ENCODE measurements at regions not wholly inside any gene's neighbourhood (a gene's known extent, or its start where the extent isn't known, plus 50 kb on each side); places are given as distances from the start of the nearest gene placed in this dataset.
"Not testable (repeated sequence)": the region's sequence is repeated elsewhere in the genome, so short reads cannot be mapped to it uniquely, and the experiment has no call there.

DNA sequence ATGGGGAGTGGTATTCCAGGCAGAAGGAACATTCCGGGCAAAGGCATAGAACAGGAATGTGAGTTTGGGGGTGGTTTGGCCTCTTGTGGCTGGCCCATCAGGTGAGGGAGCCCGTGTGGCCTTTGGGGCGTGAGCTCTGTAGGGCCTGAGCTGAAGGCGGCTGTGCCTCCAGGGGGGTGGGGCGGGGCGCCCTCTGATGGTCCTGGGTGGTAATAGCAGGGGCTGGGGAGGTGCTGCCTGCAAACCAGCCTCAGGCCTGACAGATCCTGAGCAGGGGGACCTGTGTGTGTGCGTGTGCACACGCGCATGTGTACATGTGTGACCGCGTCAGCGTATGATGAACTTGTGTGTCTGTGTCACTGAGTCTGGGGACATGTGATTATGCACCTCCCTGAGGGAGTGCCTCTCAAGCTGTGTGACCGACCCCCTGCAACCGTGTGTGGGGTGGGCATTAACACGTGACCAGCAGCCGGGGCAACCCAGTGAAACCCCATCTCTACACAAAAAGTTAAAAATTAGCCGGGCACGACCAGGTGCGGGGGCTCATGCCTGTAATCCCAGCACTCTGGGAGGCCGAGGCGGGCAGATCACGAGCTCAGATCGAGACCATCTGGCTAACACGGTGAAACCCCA, 177.1 kb downstream of the TBC1D2B start:
- DNase-seq (ENCODE audit: low read depth) = peak; percentile 20
- H3K9ac ChIP-seq (ENCODE audit: low read length); H3K36me3 ChIP-seq (ENCODE audit: control insufficient read depth, insufficient read depth, low read length, severe bottlenecking); H3K4me3 ChIP-seq (ENCODE audit: low read length); H3K9me3 ChIP-seq (ENCODE audit: control insufficient read depth, low read length); H3K27me3 ChIP-seq (replicated peaks; ENCODE audit: control insufficient read depth, insufficient read depth, low read length); H3K4me1 ChIP-seq (ENCODE audit: control insufficient read depth, insufficient read depth, low read length): not testable (repeated sequence)

DNA sequence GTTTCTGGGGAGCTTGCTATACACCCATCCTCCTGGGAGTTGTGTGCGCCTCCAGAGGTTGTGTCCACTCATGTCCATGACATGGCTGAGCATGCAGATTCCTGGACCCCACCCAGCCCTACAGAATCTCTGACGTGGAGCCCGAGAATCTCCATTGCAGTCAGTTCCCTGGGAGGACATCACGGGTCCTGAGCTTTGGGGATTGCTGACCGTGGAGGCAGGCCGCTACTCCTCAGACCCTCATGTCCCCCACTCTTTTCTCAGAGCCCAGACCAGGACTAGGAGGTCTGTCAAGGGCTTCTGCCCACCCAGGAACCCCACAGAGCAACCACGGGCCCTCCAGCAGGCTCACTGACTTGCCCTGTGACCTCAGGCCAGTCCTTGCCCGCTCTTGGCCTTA, 177.7 kb downstream of the TBC1D2B start:
- H3K9me3 ChIP-seq (ENCODE audit: control insufficient read depth, low read length); H3K27me3 ChIP-seq (replicated peaks; ENCODE audit: control insufficient read depth, insufficient read depth, low read length); H3K36me3 ChIP-seq (ENCODE audit: control insufficient read depth, insufficient read depth, low read length, severe bottlenecking); H3K4me3 ChIP-seq (ENCODE audit: low read length); H3K4me1 ChIP-seq (ENCODE audit: control insufficient read depth, insufficient read depth, low read length); H3K9ac ChIP-seq (ENCODE audit: low read length); DNase-seq (ENCODE audit: low read depth): not testable (repeated sequence)

DNA sequence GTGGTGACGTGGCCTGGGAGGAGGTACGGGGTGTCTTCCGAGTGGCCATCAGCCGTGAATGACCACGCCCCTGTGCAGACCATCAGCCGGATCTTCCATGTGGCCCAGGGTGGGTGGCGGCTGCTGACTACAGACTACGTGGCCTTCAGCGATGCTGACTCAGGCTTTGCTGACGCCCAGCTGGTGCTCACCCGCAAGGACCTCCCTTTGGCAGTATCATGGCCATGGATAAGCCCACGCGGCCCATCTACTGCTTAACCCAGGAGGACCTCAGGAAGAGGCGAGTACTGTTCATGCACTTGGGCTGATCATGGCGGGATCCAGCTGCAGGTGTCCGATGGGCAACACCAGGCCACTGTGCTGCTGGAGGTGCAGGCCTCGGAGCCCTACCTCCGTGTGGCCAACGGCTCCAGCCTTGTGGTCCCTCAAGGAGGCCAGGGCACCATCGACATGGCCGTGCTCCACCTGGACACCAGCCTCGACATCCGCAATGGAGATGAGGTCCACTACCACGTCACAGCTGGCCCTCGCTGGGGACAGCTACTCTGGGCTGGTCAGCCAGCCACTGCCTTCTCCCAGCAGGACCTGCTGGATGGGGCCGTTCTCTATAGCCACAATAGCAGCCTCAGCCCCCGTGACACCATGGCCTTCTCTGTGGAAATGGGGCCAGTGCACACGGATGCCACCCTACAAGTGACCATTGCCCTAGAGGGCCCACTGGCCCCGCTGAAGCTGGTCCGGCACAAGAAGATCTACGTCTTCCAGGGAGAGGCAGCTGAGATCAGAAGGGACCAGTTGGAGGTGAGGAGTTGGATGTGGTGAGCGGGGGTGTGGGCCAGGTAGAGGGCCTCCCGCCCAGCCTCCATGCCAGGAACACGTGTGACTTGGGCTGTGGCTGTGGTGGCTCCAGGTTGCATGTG, 178.4 kb downstream of the TBC1D2B start:
- no peak overlapping the region for H3K9ac ChIP-seq (ENCODE audit: low read length)
- H3K9me3 ChIP-seq (ENCODE audit: control insufficient read depth, low read length) = no peaks in the 10 kb centered on the region
- no peaks in the 10 kb centered on the region for H3K4me1 ChIP-seq (ENCODE audit: control insufficient read depth, insufficient read depth, low read length)
- no peak for DNase-seq (ENCODE audit: low read depth)
- no peaks in the 10 kb centered on the region for H3K27me3 ChIP-seq (replicated peaks; ENCODE audit: control insufficient read depth, insufficient read depth, low read length)
- no peaks in the 10 kb centered on the region for H3K36me3 ChIP-seq (ENCODE audit: control insufficient read depth, insufficient read depth, low read length, severe bottlenecking)
- H3K4me3 ChIP-seq (ENCODE audit: low read length) = no peak overlapping the region

DNA sequence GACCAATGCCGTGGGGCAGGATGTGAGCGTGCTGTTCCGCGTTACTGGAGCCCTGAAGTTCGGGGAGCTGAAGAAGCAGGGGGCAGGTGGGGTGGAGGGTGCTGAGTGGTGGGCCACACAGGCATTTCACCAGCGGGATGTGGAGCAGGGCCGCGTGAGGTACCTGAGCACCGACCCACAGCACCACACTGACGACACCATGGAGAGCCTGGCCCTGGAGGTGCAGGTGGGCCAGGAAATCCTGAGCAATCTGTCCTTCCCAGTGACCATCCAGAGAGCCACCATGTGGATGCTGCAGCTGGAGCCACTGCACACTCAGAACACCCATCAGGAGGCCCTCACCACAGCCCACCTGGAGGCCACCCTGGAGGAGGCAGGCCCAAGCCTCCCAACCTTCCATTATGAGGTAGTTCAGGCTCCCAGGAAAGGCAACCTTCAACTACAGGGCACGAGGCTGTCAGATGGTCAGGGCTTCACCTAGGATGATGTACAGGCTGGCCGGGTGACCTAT, 179.6 kb downstream of the TBC1D2B start:
- no peak for DNase-seq (ENCODE audit: low read depth)
- Histone ChIP-seq H3K27me3 (replicated peaks; ENCODE audit: control insufficient read depth, insufficient read depth, low read length) (no peaks in the 10 kb centered on the region), H3K4me1 (ENCODE audit: control insufficient read depth, insufficient read depth, low read length) (no peaks in the 10 kb centered on the region), H3K9me3 (ENCODE audit: control insufficient read depth, low read length) (no peaks in the 10 kb centered on the region), H3K4me3 (ENCODE audit: low read length) (no peak overlapping the region), H3K9ac (ENCODE audit: low read length) (no peak overlapping the region), H3K36me3 (ENCODE audit: control insufficient read depth, insufficient read depth, low read length, severe bottlenecking) (no peaks in the 10 kb centered on the region)

- not testable (repeated sequence) for H3K27me3 ChIP-seq (replicated peaks; ENCODE audit: control insufficient read depth, insufficient read depth, low read length); H3K9ac ChIP-seq (ENCODE audit: low read length); H3K4me1 ChIP-seq (ENCODE audit: control insufficient read depth, insufficient read depth, low read length); H3K36me3 ChIP-seq (ENCODE audit: control insufficient read depth, insufficient read depth, low read length, severe bottlenecking); H3K9me3 ChIP-seq (ENCODE audit: control insufficient read depth, low read length); DNase-seq (ENCODE audit: low read depth); H3K4me3 ChIP-seq (ENCODE audit: low read length)
Observed at GRCh38 chr15:77897113-77897895, 180.2 kb downstream of the TBC1D2B start.

DNA sequence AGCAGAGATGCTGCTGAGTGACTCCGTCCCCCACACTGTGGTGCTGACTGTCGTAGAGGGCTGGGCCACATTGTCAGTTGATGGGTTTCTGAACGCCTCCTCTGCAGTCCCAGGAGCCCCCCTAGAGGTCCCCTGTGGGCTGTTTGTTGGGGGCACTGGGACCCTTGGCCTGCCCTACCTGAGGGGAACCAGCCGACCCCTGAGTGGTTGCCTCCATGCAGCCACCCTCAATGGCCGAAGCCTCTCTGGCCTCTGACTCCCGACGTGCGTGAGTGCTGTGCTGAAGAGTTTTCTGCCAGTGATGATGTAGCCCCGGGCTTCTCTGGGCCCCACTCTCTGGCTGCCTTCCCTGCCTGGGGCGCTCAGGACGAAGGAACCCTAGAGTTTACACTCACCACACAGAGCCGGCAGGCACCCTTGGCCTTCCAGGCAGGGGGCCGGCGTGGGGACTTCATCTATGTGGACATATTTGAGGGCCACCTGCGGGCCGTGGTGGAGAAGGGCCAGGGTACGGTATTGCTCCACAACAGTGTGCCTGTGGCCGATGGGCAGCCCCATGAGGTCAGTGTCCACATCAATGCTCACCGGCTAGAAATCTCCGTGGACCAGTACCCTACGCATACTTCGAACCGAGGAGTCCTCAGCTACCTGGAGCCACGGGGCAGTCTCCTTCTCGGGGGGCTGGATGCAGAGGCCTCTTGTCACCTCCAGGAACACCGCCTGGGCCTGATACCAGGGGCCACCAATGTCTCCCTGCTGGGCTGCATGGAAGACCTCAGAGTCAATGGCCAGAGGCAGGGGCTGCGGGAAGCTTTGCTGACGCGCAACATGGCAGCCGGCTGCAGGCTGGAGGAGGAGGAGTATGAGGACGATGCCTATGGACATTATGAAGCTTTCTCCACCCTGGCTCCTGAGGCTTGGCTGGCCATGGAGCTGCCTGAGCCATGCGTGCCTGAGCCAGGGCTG, 181.1 kb downstream of the TBC1D2B start:
- not testable (repeated sequence) for H3K9ac ChIP-seq (ENCODE audit: low read length)

DNA sequence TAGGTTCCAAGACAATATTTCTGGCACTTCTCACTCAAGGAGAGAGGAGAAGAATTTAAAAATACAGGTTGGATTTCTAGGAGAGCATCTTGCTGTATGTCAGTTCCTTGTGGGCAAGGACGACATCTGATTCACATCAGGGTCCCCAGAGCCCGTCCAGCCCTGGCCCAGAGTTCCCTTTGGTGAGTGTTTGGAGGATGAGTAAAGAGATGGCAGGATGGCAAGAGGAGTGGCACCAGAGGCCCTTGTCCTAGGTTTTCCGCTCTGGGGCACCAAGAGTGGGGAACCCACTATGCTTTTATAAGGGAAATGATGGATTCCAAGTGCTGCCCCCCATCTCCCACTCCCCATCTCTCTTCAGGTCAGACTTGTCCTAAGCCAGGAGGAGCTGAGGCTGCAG, 181.8 kb downstream of the TBC1D2B start:
- Histone ChIP-seq H3K27me3 (replicated peaks; ENCODE audit: control insufficient read depth, insufficient read depth, low read length) (no peaks in the 10 kb centered on the region), H3K9me3 (ENCODE audit: control insufficient read depth, low read length) (no peaks in the 10 kb centered on the region), H3K36me3 (ENCODE audit: control insufficient read depth, insufficient read depth, low read length, severe bottlenecking) (no peaks in the 10 kb centered on the region), H3K9ac (ENCODE audit: low read length) (no peak overlapping the region), H3K4me1 (ENCODE audit: control insufficient read depth, insufficient read depth, low read length) (peaks cover 7% of the 10 kb centered on the region), H3K4me3 (ENCODE audit: low read length) (no peak overlapping the region)
- DNase-seq (ENCODE audit: low read depth) = no peak

More for the DNA sequence above, 181.1 kb downstream of the TBC1D2B start:
- not testable (repeated sequence) for H3K36me3 ChIP-seq (ENCODE audit: control insufficient read depth, insufficient read depth, low read length, severe bottlenecking); H3K9me3 ChIP-seq (ENCODE audit: control insufficient read depth, low read length); H3K4me1 ChIP-seq (ENCODE audit: control insufficient read depth, insufficient read depth, low read length); H3K27me3 ChIP-seq (replicated peaks; ENCODE audit: control insufficient read depth, insufficient read depth, low read length); H3K4me3 ChIP-seq (ENCODE audit: low read length); DNase-seq (ENCODE audit: low read depth)

DNA sequence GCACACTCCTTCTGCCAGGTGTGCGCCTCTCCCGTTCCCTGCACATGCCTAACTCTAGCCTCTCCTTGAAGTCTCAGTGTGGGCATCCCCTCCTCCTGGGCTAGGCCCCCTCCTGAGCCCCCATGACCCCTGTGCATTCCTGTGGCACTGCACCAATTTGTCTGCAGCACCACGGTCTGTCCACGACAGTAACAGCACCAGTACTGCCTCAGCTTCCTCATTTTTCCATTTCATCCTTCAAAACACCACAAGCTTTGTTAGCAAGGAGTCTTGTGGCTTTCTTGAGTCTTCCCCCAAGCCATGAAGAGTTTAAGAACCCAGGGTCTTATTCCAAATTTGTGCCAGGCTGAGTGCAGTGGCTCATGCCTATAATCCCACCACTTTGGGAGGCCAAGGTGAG, 182.4 kb downstream of the TBC1D2B start:
- H3K4me3 ChIP-seq (ENCODE audit: low read length); H3K27me3 ChIP-seq (replicated peaks; ENCODE audit: control insufficient read depth, insufficient read depth, low read length); H3K4me1 ChIP-seq (ENCODE audit: control insufficient read depth, insufficient read depth, low read length); H3K9me3 ChIP-seq (ENCODE audit: control insufficient read depth, low read length); DNase-seq (ENCODE audit: low read depth); H3K9ac ChIP-seq (ENCODE audit: low read length); H3K36me3 ChIP-seq (ENCODE audit: control insufficient read depth, insufficient read depth, low read length, severe bottlenecking): not testable (repeated sequence)

GRCh38 chr15:77893671-77894640, 183.6 kb downstream of the TBC1D2B start:
- H3K9ac ChIP-seq (ENCODE audit: low read length); H3K4me3 ChIP-seq (ENCODE audit: low read length); H3K36me3 ChIP-seq (ENCODE audit: control insufficient read depth, insufficient read depth, low read length, severe bottlenecking); H3K9me3 ChIP-seq (ENCODE audit: control insufficient read depth, low read length); DNase-seq (ENCODE audit: low read depth); H3K27me3 ChIP-seq (replicated peaks; ENCODE audit: control insufficient read depth, insufficient read depth, low read length); H3K4me1 ChIP-seq (ENCODE audit: control insufficient read depth, insufficient read depth, low read length): not testable (repeated sequence)

- not testable (repeated sequence) for H3K4me1 ChIP-seq (ENCODE audit: control insufficient read depth, insufficient read depth, low read length); H3K27me3 ChIP-seq (replicated peaks; ENCODE audit: control insufficient read depth, insufficient read depth, low read length); H3K4me3 ChIP-seq (ENCODE audit: low read length); H3K36me3 ChIP-seq (ENCODE audit: control insufficient read depth, insufficient read depth, low read length, severe bottlenecking); DNase-seq (ENCODE audit: low read depth); H3K9ac ChIP-seq (ENCODE audit: low read length); H3K9me3 ChIP-seq (ENCODE audit: control insufficient read depth, low read length)
Observed at GRCh38 chr15:77893246-77893645, 184.3 kb downstream of the TBC1D2B start.
